ENCODE measurements at regions not wholly inside any gene's neighbourhood (a gene's known extent, or its start where the extent isn't known, plus 50 kb on each side); places are given as distances from the start of the nearest gene placed in this dataset.

- peak; percentile 97 for DNase-seq (ENCODE audit: low spot score)
These were observed 291.8 kb downstream of the ICOS start for GRCh38 chr2:204228169-204228886.

GRCh38 chr2:204234248-204234647 lies 297.7 kb downstream of the ICOS start:
- no peak for DNase-seq (ENCODE audit: low spot score)

- no peak for DNase-seq (ENCODE audit: low spot score)
These were observed 298.3 kb downstream of the ICOS start for GRCh38 chr2:204234879-204235278.

- no peak for DNase-seq (ENCODE audit: low spot score)
These were observed 300.9 kb downstream of the ICOS start for GRCh38 chr2:204237416-204237815.

GRCh38 chr2:204239411-204240165 lies 303.0 kb downstream of the ICOS start:
- DNase-seq (ENCODE audit: low spot score): no peak

- no peak for DNase-seq (ENCODE audit: low spot score)
These were observed 304.3 kb upstream of the PARD3B start for GRCh38 chr2:204240961-204241360.

GRCh38 chr2:204249437-204249836 lies 295.8 kb upstream of the PARD3B start:
- DNase-seq (ENCODE audit: low spot score): no peak

- no peak for DNase-seq (ENCODE audit: low spot score)
These were observed 294.6 kb upstream of the PARD3B start for GRCh38 chr2:204250692-204251091.

- no peak for DNase-seq (ENCODE audit: low spot score)
These were observed 293.9 kb upstream of the PARD3B start for GRCh38 chr2:204251158-204251997.

GRCh38 chr2:204251998-204252376 lies 293.3 kb upstream of the PARD3B start:
- DNase-seq (ENCODE audit: low spot score): no peak

GRCh38 chr2:204255071-204255470 lies 290.2 kb upstream of the PARD3B start:
- no peak for DNase-seq (ENCODE audit: low spot score)

- no peak for DNase-seq (ENCODE audit: low spot score)
These were observed 289.7 kb upstream of the PARD3B start for GRCh38 chr2:204255526-204255925.

- DNase-seq (ENCODE audit: low spot score): no peak
These were observed 287.5 kb upstream of the PARD3B start for GRCh38 chr2:204257781-204258180.

- DNase-seq (ENCODE audit: low spot score): no peak
These were observed 286.4 kb upstream of the PARD3B start for GRCh38 chr2:204258890-204259289.

- DNase-seq (ENCODE audit: low spot score): peak; percentile 85
These were observed 285.0 kb upstream of the PARD3B start for GRCh38 chr2:204260162-204260877.

- no peak for DNase-seq (ENCODE audit: low spot score)
These were observed 284.4 kb upstream of the PARD3B start for GRCh38 chr2:204260901-204261300.

- no peak for DNase-seq (ENCODE audit: low spot score)
These were observed 283.4 kb upstream of the PARD3B start for GRCh38 chr2:204261846-204262245.

- no peak for DNase-seq (ENCODE audit: low spot score)
These were observed 281.2 kb upstream of the PARD3B start for GRCh38 chr2:204264085-204264553.

GRCh38 chr2:204264621-204265140 lies 280.6 kb upstream of the PARD3B start:
- no peak for DNase-seq (ENCODE audit: low spot score)

- DNase-seq (ENCODE audit: low spot score): no peak
These were observed 279.5 kb upstream of the PARD3B start for GRCh38 chr2:204265681-204266181.

- no peak for DNase-seq (ENCODE audit: low spot score)
These were observed 276.8 kb upstream of the PARD3B start for GRCh38 chr2:204268458-204268857.

All from SK-N-DZ (cell line).